Thymus (tissue), 11 donors: ENCODE measurements at regions not wholly inside any gene's neighbourhood (a gene's known extent, or its start where the extent isn't known, plus 50 kb on each side); places are given as distances from the start of the nearest gene placed in this dataset.

ENCODE experiments used
- DNase-seq, 9 donors: peaks; one replicate each; pipeline ENCODE4 v3.0.0-alpha.2; 2013; ENCODE audit warnings: low spot score in 9 of 9, low read depth in 6 of 9, missing footprints in 1 of 9
- H3K27ac ChIP-seq, 2 donors: one replicate each; pipeline ENCODE4 v1.5.1; 2013; ENCODE audit warnings: control low read depth in 1 of 2, low read depth in 1 of 2, low read length in 1 of 2, mild to moderate bottlenecking in 1 of 2, moderate library complexity in 1 of 2
- H3K27me3 ChIP-seq, 2 donors: one replicate each; pipeline ENCODE4 v1.5.1; 2013; ENCODE audit warnings: low read length in 1 of 2; ENCODE audit not compliant: control insufficient read depth in 2 of 2, insufficient read depth in 1 of 2
- H3K36me3 ChIP-seq, 2 donors: one replicate each; pipeline ENCODE4 v1.5.1; 2013; ENCODE audit warnings: low read length in 1 of 2, mild to moderate bottlenecking in 1 of 2, moderate library complexity in 1 of 2; ENCODE audit not compliant: control insufficient read depth in 2 of 2, insufficient read depth in 2 of 2
- H3K4me1 ChIP-seq, 2 donors: one replicate each; pipeline ENCODE4 v1.5.1; 2013; ENCODE audit warnings: low read length in 2 of 2; ENCODE audit not compliant: control insufficient read depth in 2 of 2, insufficient read depth in 2 of 2
- H3K4me3 ChIP-seq, 2 donors: one replicate each; pipeline ENCODE4 v1.5.1; 2013; ENCODE audit warnings: low read length in 2 of 2, control low read depth in 1 of 2, mild to moderate bottlenecking in 1 of 2
- H3K9me3 ChIP-seq, 2 donors: one replicate each; pipeline ENCODE4 v1.5.1; 2013; ENCODE audit warnings: low read length in 1 of 2, mild to moderate bottlenecking in 1 of 2; ENCODE audit not compliant: control insufficient read depth in 2 of 2, insufficient read depth in 1 of 2
- WGBS: extraction: QIAGEN DNeasy Blood & Tissue Kit; methylation state at CpG from one replicate; pipeline ENCODE4 v1.1.7; 2013; 5-methylcytosine and 5-hydroxymethylcytosine counted together
- donor health status: healthy.

- H3K36me3 ChIP-seq, result no peaks in the 10 kb centered on the region
- H3K4me3 ChIP-seq, result no peak overlapping the region
- H3K9me3 ChIP-seq, result no peaks in the 10 kb centered on the region
- no peaks in the 10 kb centered on the region for H3K27me3 ChIP-seq
- 95% methylated on average over 4 of the region's 4 CpGs for WGBS
- H3K4me1 ChIP-seq, result no peaks in the 10 kb centered on the region
- H3K27ac ChIP-seq, result no peak overlapping the region
- DNase-seq, result no peak
Observed at GRCh38 chr15:93852761-93853160, 378.6 kb upstream of the MCTP2 start.

GRCh38 chr15:93848490-93848889 lies 382.9 kb upstream of the MCTP2 start:
- WGBS, result 84% methylated on average over 1 of the region's 1 CpG
- H3K4me1 ChIP-seq, result no peaks in the 10 kb centered on the region
- no peak overlapping the region for H3K4me3 ChIP-seq
- no peak overlapping the region for H3K27ac ChIP-seq
- H3K36me3 ChIP-seq, result no peaks in the 10 kb centered on the region
- H3K9me3 ChIP-seq, result no peaks in the 10 kb centered on the region
- no peak for DNase-seq
- H3K27me3 ChIP-seq, result no peaks in the 10 kb centered on the region

- no peak for DNase-seq
- WGBS, result 85% methylated on average over 3 of the region's 3 CpGs
Observed at GRCh38 chr15:93848076-93848475, 383.3 kb upstream of the MCTP2 start.

GRCh38 chr15:93846148-93846547 lies 385.2 kb upstream of the MCTP2 start:
- WGBS, result 96% methylated on average over 9 of the region's 9 CpGs
- no peaks in the 10 kb centered on the region for H3K36me3 ChIP-seq
- no peaks in the 10 kb centered on the region for H3K4me1 ChIP-seq
- no peak overlapping the region for H3K4me3 ChIP-seq
- no peaks in the 10 kb centered on the region for H3K27me3 ChIP-seq
- H3K27ac ChIP-seq, result no peak overlapping the region
- DNase-seq, result no peak
- no peaks in the 10 kb centered on the region for H3K9me3 ChIP-seq

More at GRCh38 chr15:93848076-93848475, 383.3 kb upstream of the MCTP2 start:
- Histone ChIP-seq H3K27ac (no peak overlapping the region), H3K27me3 (no peaks in the 10 kb centered on the region), H3K4me1 (no peaks in the 10 kb centered on the region), H3K4me3 (no peak overlapping the region), H3K36me3 (no peaks in the 10 kb centered on the region), H3K9me3 (no peaks in the 10 kb centered on the region)

GRCh38 chr15:93837450-93837849 lies 393.9 kb upstream of the MCTP2 start:
- Histone ChIP-seq H3K27me3 (no peaks in the 10 kb centered on the region), H3K27ac (peak overlapping the region in 1 of 2 donors; percentile 41), H3K36me3 (no peaks in the 10 kb centered on the region), H3K4me1 (peaks cover 0 to 2% of the 10 kb centered on the region in 2 donors), H3K4me3 (no peak overlapping the region), H3K9me3 (no peaks in the 10 kb centered on the region)
- peak in 1 of 9 donors; percentile 9 for DNase-seq
- WGBS, result 91% methylated on average over 3 of the region's 3 CpGs

- Histone ChIP-seq H3K4me1 (peaks cover 0 to 2% of the 10 kb centered on the region in 2 donors), H3K9me3 (no peaks in the 10 kb centered on the region)
Observed at GRCh38 chr15:93835344-93835743, 396.0 kb upstream of the MCTP2 start.

GRCh38 chr15:93831641-93832040 lies 399.7 kb upstream of the MCTP2 start:
- WGBS, result 94% methylated on average over 1 of the region's 1 CpG
- no peak overlapping the region for H3K27ac ChIP-seq
- peaks cover 0 to 1% of the 10 kb centered on the region in 2 donors for H3K4me1 ChIP-seq
- DNase-seq, result no peak
- no peaks in the 10 kb centered on the region for H3K36me3 ChIP-seq
- H3K27me3 ChIP-seq, result no peaks in the 10 kb centered on the region
- no peaks in the 10 kb centered on the region for H3K9me3 ChIP-seq
- H3K4me3 ChIP-seq, result no peak overlapping the region

More at GRCh38 chr15:93835344-93835743, 396.0 kb upstream of the MCTP2 start:
- DNase-seq, result no peak
- no peak overlapping the region for H3K27ac ChIP-seq
- no peaks in the 10 kb centered on the region for H3K36me3 ChIP-seq
- H3K27me3 ChIP-seq, result no peaks in the 10 kb centered on the region
- H3K4me3 ChIP-seq, result no peak overlapping the region
- WGBS, result 99% methylated on average over 2 of the region's 2 CpGs

GRCh38 chr15:93830221-93831080 lies 400.9 kb upstream of the MCTP2 start:
- H3K4me1 ChIP-seq, result no peaks in the 10 kb centered on the region

GRCh38 chr15:93829115-93829870 lies 402.1 kb upstream of the MCTP2 start:
- no peak for DNase-seq
- Histone ChIP-seq H3K4me3 (no peak overlapping the region), H3K27ac (no peak overlapping the region), H3K27me3 (no peaks in the 10 kb centered on the region), H3K36me3 (no peaks in the 10 kb centered on the region), H3K9me3 (no peaks in the 10 kb centered on the region), H3K4me1 (no peaks in the 10 kb centered on the region)
- WGBS, result 94% methylated on average over 10 of the region's 10 CpGs

More at GRCh38 chr15:93830221-93831080, 400.9 kb upstream of the MCTP2 start:
- H3K27ac ChIP-seq, result peak overlapping the region in 1 of 2 donors; percentile 3
- no peak for DNase-seq
- no peaks in the 10 kb centered on the region for H3K36me3 ChIP-seq
- H3K27me3 ChIP-seq, result no peaks in the 10 kb centered on the region
- H3K9me3 ChIP-seq, result no peaks in the 10 kb centered on the region
- 98% methylated on average over 2 of the region's 2 CpGs for WGBS
- no peak overlapping the region for H3K4me3 ChIP-seq
